ENCODE measurements at regions not wholly inside any gene's neighbourhood (a gene's known extent, or its start where the extent isn't known, plus 50 kb on each side); places are given as distances from the start of the nearest gene placed in this dataset.

GRCh38 chr5:171597946-171598640 lies 178.6 kb downstream of the FGF18 start:
- H3K9me3 ChIP-seq (ENCODE audit: low read depth, low read length) = no peaks in the 10 kb centered on the region
- no peak overlapping the region for H3K4me2 ChIP-seq (ENCODE audit: insufficient read depth, low read length)
- peaks cover 8% of the 10 kb centered on the region for H3K4me1 ChIP-seq (ENCODE audit: insufficient read depth, low read length)
- no peak overlapping the region for H3K27ac ChIP-seq (ENCODE audit: low read depth, low read length)
- H3K79me2 ChIP-seq (ENCODE audit: insufficient read depth, low read length) = no peaks in the 10 kb centered on the region
- TF ChIP-seq, protein P1, sequence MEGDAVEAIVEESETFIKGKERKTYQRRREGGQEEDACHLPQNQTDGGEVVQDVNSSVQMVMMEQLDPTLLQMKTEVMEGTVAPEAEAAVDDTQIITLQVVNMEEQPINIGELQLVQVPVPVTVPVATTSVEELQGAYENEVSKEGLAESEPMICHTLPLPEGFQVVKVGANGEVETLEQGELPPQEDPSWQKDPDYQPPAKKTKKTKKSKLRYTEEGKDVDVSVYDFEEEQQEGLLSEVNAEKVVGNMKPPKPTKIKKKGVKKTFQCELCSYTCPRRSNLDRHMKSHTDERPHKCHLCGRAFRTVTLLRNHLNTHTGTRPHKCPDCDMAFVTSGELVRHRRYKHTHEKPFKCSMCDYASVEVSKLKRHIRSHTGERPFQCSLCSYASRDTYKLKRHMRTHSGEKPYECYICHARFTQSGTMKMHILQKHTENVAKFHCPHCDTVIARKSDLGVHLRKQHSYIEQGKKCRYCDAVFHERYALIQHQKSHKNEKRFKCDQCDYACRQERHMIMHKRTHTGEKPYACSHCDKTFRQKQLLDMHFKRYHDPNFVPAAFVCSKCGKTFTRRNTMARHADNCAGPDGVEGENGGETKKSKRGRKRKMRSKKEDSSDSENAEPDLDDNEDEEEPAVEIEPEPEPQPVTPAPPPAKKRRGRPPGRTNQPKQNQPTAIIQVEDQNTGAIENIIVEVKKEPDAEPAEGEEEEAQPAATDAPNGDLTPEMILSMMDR (IDR thresholded peaks at IDR 0.05; ENCODE audit: extremely low read depth, low read depth, low read length) = no peak
- no peak overlapping the region for H2AFZ ChIP-seq (ENCODE audit: low read length)
- no peak for DNase-seq (ENCODE audit: insufficient read length, low spot score, missing footprints)
- H4K20me1 ChIP-seq (ENCODE audit: insufficient read depth, low read length) = no peaks in the 10 kb centered on the region
- no peak overlapping the region for H3K4me3 ChIP-seq (ENCODE audit: insufficient read depth, low read length)
- no peaks in the 10 kb centered on the region for H3K27me3 ChIP-seq (ENCODE audit: insufficient read depth, low read length)
- H3K36me3 ChIP-seq (ENCODE audit: insufficient read depth, low read length) = no peaks in the 10 kb centered on the region

- Histone ChIP-seq H3K36me3 (ENCODE audit: insufficient read depth, low read length) (no peaks in the 10 kb centered on the region), H3K9me3 (ENCODE audit: low read depth, low read length) (no peaks in the 10 kb centered on the region), H3K4me1 (ENCODE audit: insufficient read depth, low read length) (peaks cover 8% of the 10 kb centered on the region), H4K20me1 (ENCODE audit: insufficient read depth, low read length) (no peaks in the 10 kb centered on the region), H3K79me2 (ENCODE audit: insufficient read depth, low read length) (no peaks in the 10 kb centered on the region), H3K27ac (ENCODE audit: low read depth, low read length) (no peak overlapping the region), H2AFZ (ENCODE audit: low read length) (no peak overlapping the region), H3K4me2 (ENCODE audit: insufficient read depth, low read length) (no peak overlapping the region), H3K27me3 (ENCODE audit: insufficient read depth, low read length) (peaks cover 2% of the 10 kb centered on the region), H3K4me3 (ENCODE audit: insufficient read depth, low read length) (no peak overlapping the region)
- DNase-seq (ENCODE audit: insufficient read length, low spot score, missing footprints) = no peak
- TF ChIP-seq, protein P1 (IDR thresholded peaks at IDR 0.05; ENCODE audit: extremely low read depth, low read depth, low read length) = no peak
Observed at GRCh38 chr5:171598641-171599152, 179.2 kb downstream of the FGF18 start.

GRCh38 chr5:171599411-171599810 lies 180.0 kb downstream of the FGF18 start:
- Histone ChIP-seq H3K79me2 (ENCODE audit: insufficient read depth, low read length) (no peaks in the 10 kb centered on the region), H4K20me1 (ENCODE audit: insufficient read depth, low read length) (no peaks in the 10 kb centered on the region), H3K4me1 (ENCODE audit: insufficient read depth, low read length) (peaks cover 8% of the 10 kb centered on the region), H3K4me3 (ENCODE audit: insufficient read depth, low read length) (no peak overlapping the region), H3K9me3 (ENCODE audit: low read depth, low read length) (no peaks in the 10 kb centered on the region), H2AFZ (ENCODE audit: low read length) (no peak overlapping the region), H3K27ac (ENCODE audit: low read depth, low read length) (no peak overlapping the region), H3K4me2 (ENCODE audit: insufficient read depth, low read length) (no peak overlapping the region), H3K27me3 (ENCODE audit: insufficient read depth, low read length) (peaks cover 2% of the 10 kb centered on the region), H3K36me3 (ENCODE audit: insufficient read depth, low read length) (no peaks in the 10 kb centered on the region)
- TF ChIP-seq, protein P1 (IDR thresholded peaks at IDR 0.05; ENCODE audit: extremely low read depth, low read depth, low read length) = no peak
- no peak for DNase-seq (ENCODE audit: insufficient read length, low spot score, missing footprints)

GRCh38 chr5:171599957-171600612 lies 180.6 kb downstream of the FGF18 start:
- Histone ChIP-seq H4K20me1 (ENCODE audit: insufficient read depth, low read length) (no peaks in the 10 kb centered on the region), H3K79me2 (ENCODE audit: insufficient read depth, low read length) (no peaks in the 10 kb centered on the region), H2AFZ (ENCODE audit: low read length) (no peak overlapping the region), H3K36me3 (ENCODE audit: insufficient read depth, low read length) (no peaks in the 10 kb centered on the region), H3K4me2 (ENCODE audit: insufficient read depth, low read length) (no peak overlapping the region), H3K27me3 (ENCODE audit: insufficient read depth, low read length) (peaks cover 2% of the 10 kb centered on the region), H3K4me3 (ENCODE audit: insufficient read depth, low read length) (no peak overlapping the region), H3K4me1 (ENCODE audit: insufficient read depth, low read length) (peaks cover 8% of the 10 kb centered on the region), H3K9me3 (ENCODE audit: low read depth, low read length) (no peaks in the 10 kb centered on the region), H3K27ac (ENCODE audit: low read depth, low read length) (no peak overlapping the region)
- DNase-seq (ENCODE audit: insufficient read length, low spot score, missing footprints) = no peak
- TF ChIP-seq, protein P1 (IDR thresholded peaks at IDR 0.05; ENCODE audit: extremely low read depth, low read depth, low read length) = no peak
